Pulmonary artery endothelial cell (primary cell): ENCODE measurements at regions not wholly inside any gene's neighbourhood (a gene's known extent, or its start where the extent isn't known, plus 50 kb on each side); places are given as distances from the start of the nearest gene placed in this dataset.
"Not testable (repeated sequence)": the region's sequence is repeated elsewhere in the genome, so short reads cannot be mapped to it uniquely, and the experiment has no call there.

ENCODE experiments used
- DNase-seq: peaks from one replicate; pipeline ENCODE4 v3.0.0-alpha.2; 2011; ENCODE audit warnings: low read depth, low spot score

- DNase-seq: no peak
Observed at GRCh38 chr2:5203134-5203755, 488.9 kb upstream of the SOX11 start.

GRCh38 chr2:5206742-5207141 lies 485.4 kb upstream of the SOX11 start:
- DNase-seq: not testable (repeated sequence)

GRCh38 chr2:5215989-5216607 lies 476.1 kb upstream of the SOX11 start:
- DNase-seq: no peak

GRCh38 chr2:5227062-5227699 lies 465.0 kb upstream of the SOX11 start:
- DNase-seq: no peak

DNA sequence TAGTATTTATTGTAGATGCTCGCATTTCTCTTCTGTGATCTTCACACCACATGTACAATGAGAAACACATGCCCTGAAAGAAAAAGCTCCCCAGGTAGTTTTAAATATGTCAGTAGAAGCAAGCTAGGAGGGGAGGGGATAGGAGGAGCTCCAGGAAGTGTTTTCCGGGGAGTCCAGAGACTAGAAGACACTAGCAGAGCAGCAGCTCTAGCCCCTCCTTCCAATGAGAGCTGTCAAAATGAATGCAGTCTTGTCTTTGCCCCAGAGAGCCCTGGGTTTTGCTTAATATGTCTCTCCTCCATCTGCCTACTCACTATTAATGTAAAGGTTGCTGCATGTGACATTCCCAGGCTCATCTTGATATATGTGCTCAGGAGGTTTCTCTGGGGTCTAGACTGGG lies 462.6 kb upstream of the SOX11 start:
- no peak for DNase-seq

GRCh38 chr2:5230444-5230843 lies 461.7 kb upstream of the SOX11 start:
- no peak for DNase-seq

DNA sequence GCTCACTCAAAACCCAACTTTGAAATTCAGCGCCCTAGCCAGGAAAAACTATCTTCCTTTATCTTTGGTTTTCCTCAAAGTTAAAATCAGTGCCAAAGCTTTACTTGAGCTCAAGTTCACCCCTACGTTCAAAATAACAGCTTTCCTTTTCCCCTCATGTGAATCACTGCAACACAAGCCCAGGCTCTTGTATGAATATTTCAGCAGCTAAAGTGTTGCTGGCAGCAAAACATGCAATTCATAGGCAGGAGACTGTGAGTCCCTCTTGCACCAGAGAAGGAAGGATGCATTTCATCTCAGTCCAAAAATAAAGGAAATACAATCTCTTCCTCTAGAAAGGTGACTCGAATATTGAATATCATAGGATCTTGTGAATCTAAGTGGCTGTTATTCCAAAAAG lies 461.3 kb upstream of the SOX11 start:
- DNase-seq: no peak

DNA sequence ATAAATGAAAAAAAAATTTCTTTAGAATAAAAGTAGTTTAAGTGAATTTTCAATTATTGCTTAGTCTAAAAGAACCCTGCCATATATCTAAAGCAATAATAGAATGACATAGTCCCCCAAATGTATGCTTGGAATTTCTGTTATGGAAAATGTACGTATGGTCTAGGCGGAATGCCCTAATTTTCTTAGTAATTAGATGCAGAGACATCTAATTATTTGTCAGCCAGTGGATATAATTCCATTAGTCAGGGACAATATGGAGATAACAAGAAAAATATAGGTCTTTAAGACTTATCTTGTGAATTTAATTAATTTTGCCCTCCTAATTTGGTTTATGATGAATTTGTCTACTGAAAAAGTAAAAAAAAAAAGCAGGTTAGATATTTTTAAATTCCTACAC lies 460.9 kb upstream of the SOX11 start:
- DNase-seq: no peak

DNA sequence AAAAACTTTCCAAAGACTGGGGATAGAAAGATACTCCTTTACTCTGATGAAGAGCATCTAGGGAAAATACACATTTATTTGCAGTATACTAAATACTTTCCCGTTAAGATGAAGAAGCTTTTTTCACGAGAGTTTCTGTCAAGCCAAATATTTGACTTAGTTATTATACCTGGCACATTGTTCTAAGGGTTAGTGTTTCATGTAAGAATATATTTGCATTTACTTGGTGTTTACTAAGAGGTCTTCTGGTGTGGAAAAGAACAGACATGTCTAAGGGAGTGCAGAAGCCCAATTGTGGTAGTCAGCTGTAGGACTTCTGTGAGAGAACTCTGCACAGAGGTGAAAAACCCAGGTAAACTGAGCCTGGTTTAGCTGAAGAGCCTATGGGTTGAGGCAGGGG lies 457.6 kb upstream of the SOX11 start:
- DNase-seq: no peak

DNA sequence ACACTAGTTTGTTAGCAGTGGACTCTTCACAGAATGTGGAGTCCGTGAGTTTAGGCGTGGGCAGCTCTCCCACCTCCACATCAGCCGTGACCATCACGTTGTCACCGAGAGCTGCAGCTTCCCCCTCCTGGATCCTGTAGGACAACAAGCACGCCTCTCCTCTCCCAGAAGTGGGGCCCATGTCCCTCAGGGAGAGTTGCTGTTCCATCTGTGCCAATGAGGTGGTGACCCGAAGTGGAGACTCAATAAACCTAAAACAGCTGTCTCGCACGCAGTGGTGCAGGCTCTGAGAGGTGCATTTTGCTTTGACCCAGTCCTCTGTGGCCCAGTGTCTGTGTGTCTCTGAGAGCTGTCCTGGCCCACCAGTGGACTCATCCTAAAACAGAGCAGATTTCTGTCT lies 456.5 kb upstream of the SOX11 start:
- no peak for DNase-seq

DNA sequence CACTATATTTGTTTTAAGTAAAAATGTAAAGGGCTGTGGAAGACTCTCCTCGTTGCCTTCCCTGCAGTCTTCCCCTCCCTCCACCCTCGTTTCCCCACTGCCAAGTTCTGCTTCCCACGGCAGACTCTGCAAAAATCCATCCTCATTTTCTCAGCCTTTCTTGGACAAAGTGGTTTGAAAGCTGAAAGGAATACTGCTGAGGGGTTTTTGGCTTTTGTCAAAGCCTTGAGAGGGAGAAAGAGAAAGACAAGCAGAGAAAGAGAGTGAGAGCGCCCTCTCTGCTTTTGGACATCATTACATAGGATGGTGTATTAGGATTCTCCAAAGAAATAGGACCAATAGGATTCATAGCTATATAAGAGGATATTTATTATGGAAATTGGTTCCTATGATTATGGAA lies 455.9 kb upstream of the SOX11 start:
- no peak for DNase-seq

- DNase-seq: no peak
Observed at GRCh38 chr2:5242751-5243150, 449.4 kb upstream of the SOX11 start.

GRCh38 chr2:5250482-5250881 lies 441.7 kb upstream of the SOX11 start:
- DNase-seq: no peak

GRCh38 chr2:5253263-5253662 lies 438.9 kb upstream of the SOX11 start:
- DNase-seq: no peak

DNA sequence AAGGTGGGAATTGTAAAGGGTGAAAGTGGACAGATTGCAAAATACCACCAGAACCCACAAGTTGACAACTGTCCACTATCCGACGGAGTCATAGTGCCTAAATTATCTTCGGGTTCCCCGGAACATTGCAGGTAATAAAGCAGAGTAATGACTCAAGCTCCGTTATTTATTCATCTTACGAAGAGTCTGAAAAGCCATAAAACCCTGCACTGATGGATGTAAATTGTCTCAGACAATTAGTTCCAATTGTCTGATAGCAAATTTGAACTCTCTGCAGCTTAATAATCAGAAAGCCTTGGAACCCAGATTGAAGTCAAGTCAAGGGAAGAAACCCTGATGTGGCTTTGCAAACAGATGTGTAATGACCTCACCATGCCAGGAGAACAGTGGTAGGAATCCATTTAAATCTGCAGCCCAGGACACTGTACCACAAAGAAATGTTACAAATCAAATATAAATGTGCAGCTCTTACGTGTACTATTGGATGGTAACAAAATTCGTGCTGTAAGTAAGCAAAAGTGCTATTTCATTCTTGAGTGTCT lies 437.3 kb upstream of the SOX11 start:
- DNase-seq: no peak

DNA sequence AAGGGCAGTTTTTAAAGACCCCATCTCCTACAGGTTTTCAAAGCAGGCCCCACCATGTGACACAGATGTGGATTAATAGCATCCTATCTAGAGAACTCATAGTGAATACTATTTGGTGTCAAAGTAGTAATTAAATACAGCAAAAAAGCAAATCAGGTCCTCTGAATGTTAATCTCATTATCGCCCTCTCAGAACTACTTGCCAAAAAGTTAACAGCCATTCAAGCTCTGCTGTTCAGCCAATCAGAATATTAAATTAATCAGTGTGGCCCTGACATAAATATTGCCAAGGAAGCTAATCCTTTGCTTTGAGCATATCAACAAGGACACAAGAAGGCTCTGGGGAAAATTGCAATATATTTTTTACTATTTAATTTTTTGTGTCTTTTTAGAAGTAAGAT lies 428.9 kb upstream of the SOX11 start:
- DNase-seq: no peak

GRCh38 chr2:5264361-5264760 lies 427.8 kb upstream of the SOX11 start:
- no peak for DNase-seq

DNA sequence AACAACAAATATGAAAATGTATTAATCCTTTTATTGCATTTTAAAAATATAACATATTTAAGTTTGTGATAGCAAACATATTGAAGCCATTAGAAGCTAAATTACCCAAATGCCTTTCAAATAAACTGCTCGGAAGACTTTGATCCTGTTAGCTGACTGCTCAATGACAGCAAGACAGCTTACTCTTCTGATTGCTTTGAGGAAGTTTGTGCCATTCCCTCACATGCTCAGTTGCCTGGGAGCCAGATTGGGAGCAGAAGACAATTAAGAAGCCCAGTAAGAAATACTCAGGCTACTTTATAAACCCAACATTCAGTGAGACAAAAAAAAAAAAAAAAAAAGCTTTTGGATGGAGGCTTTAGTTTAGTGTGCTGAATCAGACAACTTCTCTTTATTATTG lies 407.1 kb upstream of the SOX11 start:
- DNase-seq: no peak

DNA sequence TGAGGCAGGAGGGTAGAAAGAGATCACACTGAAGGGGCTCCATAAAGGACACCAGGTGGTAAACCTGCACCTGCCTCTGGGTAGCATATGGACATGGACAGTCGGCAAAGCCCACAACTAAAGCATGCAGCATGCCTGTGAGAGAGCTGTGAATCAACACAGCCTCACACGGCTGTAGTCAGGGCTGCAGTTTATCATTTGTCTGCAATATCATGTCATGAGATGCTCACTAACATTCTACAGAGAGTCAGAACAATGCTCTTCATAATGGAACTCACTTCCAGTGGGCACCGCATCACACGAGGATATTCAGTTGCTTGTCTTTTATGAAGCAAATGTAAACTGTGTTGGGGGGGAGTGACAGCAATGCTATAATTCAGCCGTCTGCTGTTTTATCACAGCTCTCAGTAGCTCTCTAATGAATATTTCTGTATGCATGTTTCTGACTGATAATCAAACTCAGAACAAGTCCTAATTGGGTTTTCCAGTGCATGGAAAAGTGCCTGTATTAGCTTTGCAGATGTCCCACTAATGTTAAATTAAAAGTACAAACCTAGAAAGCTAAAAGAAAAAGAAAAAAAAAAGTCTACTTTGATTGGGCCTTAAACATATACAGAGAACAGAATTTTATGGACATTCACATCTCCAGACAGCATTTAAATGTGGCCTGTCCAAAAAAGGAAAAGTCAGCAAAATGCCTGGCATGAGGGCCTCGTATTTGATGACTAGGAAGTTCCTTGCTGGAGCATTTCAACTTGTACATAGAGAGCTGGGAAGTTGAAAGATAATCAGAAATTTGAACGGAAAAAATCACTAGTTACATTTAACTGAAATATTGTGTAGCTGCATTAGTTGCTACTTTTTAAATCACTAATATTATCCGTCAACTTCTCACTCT lies 406.1 kb upstream of the SOX11 start:
- DNase-seq: no peak

GRCh38 chr2:5287558-5288334 lies 404.4 kb upstream of the SOX11 start:
- DNase-seq: no peak

DNA sequence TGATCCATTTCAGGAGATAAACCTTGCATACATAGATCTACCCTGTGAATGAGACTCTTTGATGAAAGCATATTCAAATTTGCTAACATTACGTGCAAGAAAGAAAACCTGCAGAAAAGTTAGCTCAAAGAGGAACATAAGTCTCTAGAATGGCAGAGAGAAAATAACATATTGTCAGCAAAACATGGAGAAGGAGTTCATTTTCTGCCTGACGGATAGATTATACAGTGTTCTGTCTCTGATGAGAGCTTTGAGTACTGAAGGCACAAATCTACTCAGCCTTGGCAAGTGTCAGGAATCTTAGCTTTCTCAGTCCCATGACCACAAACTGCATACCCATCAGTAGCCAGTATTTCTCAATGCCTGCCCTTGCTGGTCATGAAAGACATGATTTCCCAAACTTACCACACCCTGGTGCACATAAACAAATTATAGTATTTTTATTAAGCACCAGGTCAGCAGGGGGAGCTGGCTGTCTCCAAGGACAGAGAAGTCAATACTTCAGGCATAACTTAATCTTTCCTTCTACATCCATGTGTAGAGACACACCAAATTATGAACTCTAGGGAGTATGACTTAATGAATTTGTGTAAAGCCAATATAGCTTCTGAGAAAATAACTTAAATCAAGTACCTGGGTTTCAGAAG lies 401.2 kb upstream of the SOX11 start:
- no peak for DNase-seq
